ENCODE measurements at regions not wholly inside any gene's neighbourhood (a gene's known extent, or its start where the extent isn't known, plus 50 kb on each side); places are given as distances from the start of the nearest gene placed in this dataset.
"Not testable (repeated sequence)": the region's sequence is repeated elsewhere in the genome, so short reads cannot be mapped to it uniquely, and the experiment has no call there.

- TF ChIP-seq, protein P1, sequence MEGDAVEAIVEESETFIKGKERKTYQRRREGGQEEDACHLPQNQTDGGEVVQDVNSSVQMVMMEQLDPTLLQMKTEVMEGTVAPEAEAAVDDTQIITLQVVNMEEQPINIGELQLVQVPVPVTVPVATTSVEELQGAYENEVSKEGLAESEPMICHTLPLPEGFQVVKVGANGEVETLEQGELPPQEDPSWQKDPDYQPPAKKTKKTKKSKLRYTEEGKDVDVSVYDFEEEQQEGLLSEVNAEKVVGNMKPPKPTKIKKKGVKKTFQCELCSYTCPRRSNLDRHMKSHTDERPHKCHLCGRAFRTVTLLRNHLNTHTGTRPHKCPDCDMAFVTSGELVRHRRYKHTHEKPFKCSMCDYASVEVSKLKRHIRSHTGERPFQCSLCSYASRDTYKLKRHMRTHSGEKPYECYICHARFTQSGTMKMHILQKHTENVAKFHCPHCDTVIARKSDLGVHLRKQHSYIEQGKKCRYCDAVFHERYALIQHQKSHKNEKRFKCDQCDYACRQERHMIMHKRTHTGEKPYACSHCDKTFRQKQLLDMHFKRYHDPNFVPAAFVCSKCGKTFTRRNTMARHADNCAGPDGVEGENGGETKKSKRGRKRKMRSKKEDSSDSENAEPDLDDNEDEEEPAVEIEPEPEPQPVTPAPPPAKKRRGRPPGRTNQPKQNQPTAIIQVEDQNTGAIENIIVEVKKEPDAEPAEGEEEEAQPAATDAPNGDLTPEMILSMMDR (conservative IDR thresholded peaks at IDR 0.05; ENCODE audit: low read depth, low read length), result not testable (repeated sequence)
- TF ChIP-seq EZH2 (IDR thresholded peaks at IDR 0.05; ENCODE audit: borderline replicate concordance, low read depth, low read length, poor library complexity, severe bottlenecking), result not testable (repeated sequence)
These were observed 217.2 kb downstream of the SEC23IP start for GRCh38 chr10:120109725-120110124.
